Ovary (tissue), 3 donors: ENCODE measurements at regions not wholly inside any gene's neighbourhood (a gene's known extent, or its start where the extent isn't known, plus 50 kb on each side); places are given as distances from the start of the nearest gene placed in this dataset.

Experiments used
- EP300 ChIP-seq: sonication (generic); formaldehyde crosslinking; IDR thresholded peaks from one replicate; pipeline ENCODE4 v1.6.1; 2017; ENCODE audit warnings: antibody characterized with exemption
- TF ChIP-seq, protein P1 (sequence below), 3 donors: fragments of 450-650 bp in 2 of 3; fragments of 200-600 bp in 1 of 3; IDR thresholded peaks; one replicate each; pipeline versions ENCODE4 v1.5.1 to v1.8.0; 2016 to 2022; ENCODE audit warnings: antibody characterized with exemption in 3 of 3, mild to moderate bottlenecking in 1 of 3
- donor health status: DM: no; HTN: no; CAD: no.

DNA sequence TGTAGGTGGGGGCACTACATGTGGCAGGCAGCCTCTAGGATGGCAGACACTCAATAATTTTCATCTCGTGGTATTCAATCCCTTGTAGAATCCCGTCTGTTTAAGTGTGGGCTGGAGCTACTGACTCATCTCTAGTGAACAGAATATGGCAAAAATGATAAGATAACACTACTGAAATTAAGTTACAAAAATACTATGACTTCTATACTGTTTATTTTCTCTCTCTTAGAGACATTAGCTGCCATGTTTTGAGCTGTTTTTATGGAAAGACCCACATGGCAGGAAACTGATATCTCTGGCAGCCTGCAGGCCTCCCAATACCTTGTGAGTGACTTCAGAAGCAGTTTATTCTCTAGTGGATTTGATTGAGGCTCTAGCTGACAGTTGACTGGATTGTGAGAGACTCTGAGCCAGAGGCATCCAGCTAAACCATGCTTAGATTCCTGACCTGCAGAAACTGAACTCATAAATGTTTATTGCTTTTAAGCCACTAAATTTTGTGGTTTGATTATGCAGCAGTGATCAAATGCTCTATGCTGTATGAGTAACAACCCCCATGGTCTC is 298.8 kb upstream of the CTSO start:
- TF ChIP-seq, protein P1, sequence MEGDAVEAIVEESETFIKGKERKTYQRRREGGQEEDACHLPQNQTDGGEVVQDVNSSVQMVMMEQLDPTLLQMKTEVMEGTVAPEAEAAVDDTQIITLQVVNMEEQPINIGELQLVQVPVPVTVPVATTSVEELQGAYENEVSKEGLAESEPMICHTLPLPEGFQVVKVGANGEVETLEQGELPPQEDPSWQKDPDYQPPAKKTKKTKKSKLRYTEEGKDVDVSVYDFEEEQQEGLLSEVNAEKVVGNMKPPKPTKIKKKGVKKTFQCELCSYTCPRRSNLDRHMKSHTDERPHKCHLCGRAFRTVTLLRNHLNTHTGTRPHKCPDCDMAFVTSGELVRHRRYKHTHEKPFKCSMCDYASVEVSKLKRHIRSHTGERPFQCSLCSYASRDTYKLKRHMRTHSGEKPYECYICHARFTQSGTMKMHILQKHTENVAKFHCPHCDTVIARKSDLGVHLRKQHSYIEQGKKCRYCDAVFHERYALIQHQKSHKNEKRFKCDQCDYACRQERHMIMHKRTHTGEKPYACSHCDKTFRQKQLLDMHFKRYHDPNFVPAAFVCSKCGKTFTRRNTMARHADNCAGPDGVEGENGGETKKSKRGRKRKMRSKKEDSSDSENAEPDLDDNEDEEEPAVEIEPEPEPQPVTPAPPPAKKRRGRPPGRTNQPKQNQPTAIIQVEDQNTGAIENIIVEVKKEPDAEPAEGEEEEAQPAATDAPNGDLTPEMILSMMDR (IDR thresholded peaks at IDR 0.05): no peak
- no peak for TF ChIP-seq EP300
